Body of pancreas (tissue), 4 donors: ENCODE measurements at regions not wholly inside any gene's neighbourhood (a gene's known extent, or its start where the extent isn't known, plus 50 kb on each side); places are given as distances from the start of the nearest gene placed in this dataset.

ENCODE experiments used
- CTCF ChIP-seq, 7 experiments: fragments of 450-650 bp in 4 of 7; fragments of 200-600 bp in 3 of 7; sonication (generic) in 3 of 7; IDR thresholded peaks; one replicate each; pipeline ENCODE4 v1.5.1; 2016 to 2019; ENCODE audit warnings: antibody characterized with exemption in 7 of 7
- POLR2A ChIP-seq, 3 donors: fragments of 450-650 bp; IDR thresholded peaks; one replicate each; pipeline ENCODE4 v1.6.1; 2016; ENCODE audit warnings: antibody characterized with exemption in 3 of 3, mild to moderate bottlenecking in 2 of 3

DNA sequence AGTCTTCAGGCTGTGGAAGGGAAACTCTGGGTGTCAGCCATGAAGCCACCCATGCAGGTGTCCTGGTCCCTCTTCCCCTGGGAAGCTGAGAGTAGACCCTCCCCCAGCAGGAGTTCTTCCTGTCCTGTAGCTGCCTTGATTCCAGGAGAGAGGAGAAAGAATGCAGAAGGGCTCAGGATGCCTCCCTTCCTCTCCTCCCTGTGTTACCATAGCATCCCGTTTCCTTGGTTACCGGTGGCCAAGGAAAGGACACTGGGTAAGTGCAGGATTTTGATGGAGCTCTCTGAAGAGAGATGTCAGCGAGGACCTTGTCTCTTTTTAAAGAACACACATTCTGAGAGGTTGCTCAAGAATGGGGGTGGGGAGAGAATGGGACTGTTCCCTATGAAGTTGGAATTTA, 304.1 kb upstream of the N4BP1 start:
- TF ChIP-seq CTCF (IDR thresholded peaks at IDR 0.05) (no peak), POLR2A (IDR thresholded peaks at IDR 0.05) (no peak)
